PC-9 (cell line): ENCODE measurements at regions not wholly inside any gene's neighbourhood (a gene's known extent, or its start where the extent isn't known, plus 50 kb on each side); places are given as distances from the start of the nearest gene placed in this dataset.
"Not testable (repeated sequence)": the region's sequence is repeated elsewhere in the genome, so short reads cannot be mapped to it uniquely, and the experiment has no call there.

ENCODE experiments used
- CTCF ChIP-seq: fragments of 200-600 bp; sonication (generic); conservative IDR thresholded peaks from 2 replicates; pipeline ENCODE4 v1.6.1; 2017; ENCODE audit warnings: mixed run types, antibody characterized with exemption, mild to moderate bottlenecking, moderate library complexity
- EZH2 ChIP-seq: fragments of 200-600 bp; sonication (generic); IDR thresholded peaks from 2 replicates; pipeline ENCODE4 v1.8.0; 2017; ENCODE audit warnings: antibody characterized with exemption, low read depth

- TF ChIP-seq EZH2, CTCF: not testable (repeated sequence)
These were observed 133.2 kb upstream of the FAM72C start for GRCh38 chr1:144105006-144105405.
